H1 (cell line): ENCODE measurements at regions not wholly inside any gene's neighbourhood (a gene's known extent, or its start where the extent isn't known, plus 50 kb on each side); places are given as distances from the start of the nearest gene placed in this dataset.

Source experiments
- FOSL1 ChIP-seq: IDR thresholded peaks from 2 replicates; pipeline ENCODE4 v1.6.1; 2011; ENCODE audit warnings: mild to moderate bottlenecking, low read depth, low read length, moderate library complexity; ENCODE audit not compliant: insufficient read depth
- TF ChIP-seq, protein P1 (sequence below), 3 experiments: IDR thresholded peaks; 1 replicate in 2 of 3; 2 replicates in 1 of 3; pipeline versions ENCODE4 v1.5.1 to v1.6.1; 2011; ENCODE audit warnings: low read length in 3 of 3, mild to moderate bottlenecking in 3 of 3, inconsistent platforms in 2 of 3, low read depth in 1 of 3, moderate library complexity in 1 of 3; ENCODE audit not compliant: insufficient read depth in 1 of 3; ENCODE audit errors: control extremely low read depth in 1 of 3

DNA sequence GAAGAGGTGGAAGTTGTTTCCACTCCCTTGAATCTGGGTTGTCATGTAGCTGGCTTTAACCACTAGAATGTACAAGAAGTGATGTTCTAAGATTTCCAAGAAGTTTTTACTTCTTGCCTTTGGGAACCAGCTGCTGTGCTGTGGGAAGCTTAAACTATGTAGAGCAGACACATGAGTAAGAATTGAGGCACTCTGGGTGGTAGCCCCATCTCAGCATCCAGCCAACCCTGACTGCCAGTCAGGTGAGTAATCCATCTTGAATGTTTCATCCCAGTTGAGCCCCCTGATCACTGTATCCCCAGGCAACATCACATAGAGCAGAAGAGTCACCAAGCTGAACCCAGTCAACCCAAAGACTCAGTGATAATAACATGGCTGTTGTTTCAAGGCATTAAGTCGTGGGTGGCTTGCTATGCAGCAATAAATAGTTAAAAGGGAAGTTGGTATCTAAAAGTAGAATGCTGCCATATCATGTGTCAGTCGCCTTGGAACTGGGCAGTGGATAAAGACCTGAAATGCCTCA is 62.8 kb upstream of the GPR139 start:
- TF ChIP-seq, protein P1, sequence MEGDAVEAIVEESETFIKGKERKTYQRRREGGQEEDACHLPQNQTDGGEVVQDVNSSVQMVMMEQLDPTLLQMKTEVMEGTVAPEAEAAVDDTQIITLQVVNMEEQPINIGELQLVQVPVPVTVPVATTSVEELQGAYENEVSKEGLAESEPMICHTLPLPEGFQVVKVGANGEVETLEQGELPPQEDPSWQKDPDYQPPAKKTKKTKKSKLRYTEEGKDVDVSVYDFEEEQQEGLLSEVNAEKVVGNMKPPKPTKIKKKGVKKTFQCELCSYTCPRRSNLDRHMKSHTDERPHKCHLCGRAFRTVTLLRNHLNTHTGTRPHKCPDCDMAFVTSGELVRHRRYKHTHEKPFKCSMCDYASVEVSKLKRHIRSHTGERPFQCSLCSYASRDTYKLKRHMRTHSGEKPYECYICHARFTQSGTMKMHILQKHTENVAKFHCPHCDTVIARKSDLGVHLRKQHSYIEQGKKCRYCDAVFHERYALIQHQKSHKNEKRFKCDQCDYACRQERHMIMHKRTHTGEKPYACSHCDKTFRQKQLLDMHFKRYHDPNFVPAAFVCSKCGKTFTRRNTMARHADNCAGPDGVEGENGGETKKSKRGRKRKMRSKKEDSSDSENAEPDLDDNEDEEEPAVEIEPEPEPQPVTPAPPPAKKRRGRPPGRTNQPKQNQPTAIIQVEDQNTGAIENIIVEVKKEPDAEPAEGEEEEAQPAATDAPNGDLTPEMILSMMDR (IDR thresholded peaks at IDR 0.05; ENCODE audit: control extremely low read depth in 1 of 3, insufficient read depth in 1 of 3, low read depth in 1 of 3, low read length in 3 of 3) = no peak
- TF ChIP-seq FOSL1 = no peak
